SU-DHL-6 (cell line): ENCODE measurements at regions not wholly inside any gene's neighbourhood (a gene's known extent, or its start where the extent isn't known, plus 50 kb on each side); places are given as distances from the start of the nearest gene placed in this dataset.

Source experiments
- H2AFZ ChIP-seq: fragments of 200-600 bp; sonication (generic); 2 replicates; pipeline ENCODE4 v1.6.1; 2014; ENCODE audit warnings: low read depth, mild to moderate bottlenecking, moderate library complexity, mixed read lengths, antibody characterized with exemption, low read length; ENCODE audit not compliant: severe bottlenecking
- H3F3A ChIP-seq: fragments of 200-600 bp; shearing (Covaris generic); 2 replicates; pipeline ENCODE4 v1.6.0; 2016; ENCODE audit warnings: antibody characterized with exemption, mild to moderate bottlenecking; ENCODE audit not compliant: insufficient read depth
- H3K27ac ChIP-seq: fragments of 200-600 bp; sonication (generic); 2 replicates; pipeline ENCODE4 v1.5.1; 2016; ENCODE audit warnings: low read depth, mild to moderate bottlenecking, low read length, moderate library complexity, mixed read lengths
- H3K27me3 ChIP-seq: fragments of 200-600 bp; sonication (generic), shearing (Covaris generic); 2 replicates; pipeline ENCODE4 v1.6.0; 2014; ENCODE audit warnings: mild to moderate bottlenecking, low read length
- H3K36me3 ChIP-seq: fragments of 200-600 bp; sonication (generic); 2 replicates; pipeline ENCODE4 v1.6.1; 2014; ENCODE audit warnings: mild to moderate bottlenecking, low read length, mixed read lengths
- H3K4me2 ChIP-seq: fragments of 300-600, 200-600 bp; shearing (Covaris generic), sonication (generic); 2 replicates; pipeline ENCODE4 v1.6.0; 2014; ENCODE audit warnings: low read length, low read depth, mild to moderate bottlenecking; ENCODE audit not compliant: poor library complexity, severe bottlenecking
- H3K4me3 ChIP-seq: fragments of 200-600 bp; sonication (generic); 2 replicates; pipeline ENCODE4 v1.5.1; 2014; ENCODE audit warnings: antibody characterized with exemption, low read length, mild to moderate bottlenecking, mixed read lengths; ENCODE audit not compliant: insufficient read depth, poor library complexity, severe bottlenecking
- H3K79me2 ChIP-seq: fragments of 200-600 bp; sonication (generic); 2 replicates; pipeline ENCODE4 v1.6.1; 2014; ENCODE audit warnings: mild to moderate bottlenecking, low read length, moderate library complexity; ENCODE audit not compliant: insufficient read depth
- H3K9ac ChIP-seq: fragments of 200-600 bp; sonication (generic); 2 replicates; pipeline ENCODE4 v1.7.0; 2014; ENCODE audit warnings: mild to moderate bottlenecking, low read length
- H3K9me2 ChIP-seq: fragments of 200-600 bp; sonication (generic); replicated peaks from 2 replicates; pipeline ENCODE4 v1.6.1; 2014; ENCODE audit warnings: low read length; ENCODE audit not compliant: insufficient read depth
- H3K9me3 ChIP-seq: fragments of 200-600 bp; sonication (generic); 2 replicates; pipeline ENCODE4 v1.6.1; 2014; ENCODE audit warnings: low read length, mixed read lengths; ENCODE audit not compliant: insufficient read depth
- H4K20me1 ChIP-seq: fragments of 200-600 bp; sonication (generic); 2 replicates; pipeline ENCODE4 v1.6.1; 2014; ENCODE audit warnings: low read depth, mild to moderate bottlenecking, antibody characterized with exemption, low read length, moderate library complexity, mixed read lengths
- EZH2phosphoT487 ChIP-seq: fragments of 200-600 bp; sonication (generic), shearing (Covaris generic); conservative IDR thresholded peaks from 2 replicates; pipeline ENCODE4 v1.6.1; 2018; ENCODE audit warnings: mild to moderate bottlenecking, antibody characterized with exemption, low read length, moderate library complexity, mixed read lengths
- TF ChIP-seq, protein P1 (sequence below): fragments of 200-600 bp; sonication (generic); IDR thresholded peaks from one replicate; pipeline ENCODE4 v1.5.1; 2017; ENCODE audit warnings: antibody characterized with exemption, mild to moderate bottlenecking, low read length, moderate library complexity; ENCODE audit not compliant: insufficient read depth, poor library complexity, severe bottlenecking

DNA sequence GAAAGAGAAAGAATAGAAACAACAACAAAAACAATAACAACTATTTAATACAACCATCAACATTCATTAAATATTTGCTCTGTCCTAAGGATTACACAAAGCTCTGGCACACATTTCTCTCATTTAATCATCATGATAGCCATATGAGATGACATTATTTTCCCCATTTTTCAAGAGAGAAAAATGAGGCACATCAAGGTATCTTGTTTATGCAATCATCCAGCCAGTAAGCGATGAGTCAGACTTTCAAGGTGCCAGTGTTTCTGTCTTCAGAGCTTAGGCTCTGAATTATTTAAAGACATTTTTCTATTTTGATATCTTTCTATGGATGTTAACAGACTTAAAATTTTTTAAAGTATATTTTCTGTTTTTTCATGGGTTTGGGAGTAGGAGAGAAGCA, 541.8 kb upstream of the SMIM31 start:
- Histone ChIP-seq H3K27ac (no peak overlapping the region), H2AFZ (no peak overlapping the region), H3K9me3 (no peaks in the 10 kb centered on the region), H3K4me2 (no peak overlapping the region), H3K9ac (no peak overlapping the region), H4K20me1 (no peaks in the 10 kb centered on the region), H3K79me2 (no peaks in the 10 kb centered on the region), H3K4me3 (no peak overlapping the region), H3F3A (no peaks in the 10 kb centered on the region), H3K36me3 (no peaks in the 10 kb centered on the region), H3K9me2 (no peaks in the 10 kb centered on the region), H3K27me3 (no peaks in the 10 kb centered on the region)
- TF ChIP-seq, protein P1, sequence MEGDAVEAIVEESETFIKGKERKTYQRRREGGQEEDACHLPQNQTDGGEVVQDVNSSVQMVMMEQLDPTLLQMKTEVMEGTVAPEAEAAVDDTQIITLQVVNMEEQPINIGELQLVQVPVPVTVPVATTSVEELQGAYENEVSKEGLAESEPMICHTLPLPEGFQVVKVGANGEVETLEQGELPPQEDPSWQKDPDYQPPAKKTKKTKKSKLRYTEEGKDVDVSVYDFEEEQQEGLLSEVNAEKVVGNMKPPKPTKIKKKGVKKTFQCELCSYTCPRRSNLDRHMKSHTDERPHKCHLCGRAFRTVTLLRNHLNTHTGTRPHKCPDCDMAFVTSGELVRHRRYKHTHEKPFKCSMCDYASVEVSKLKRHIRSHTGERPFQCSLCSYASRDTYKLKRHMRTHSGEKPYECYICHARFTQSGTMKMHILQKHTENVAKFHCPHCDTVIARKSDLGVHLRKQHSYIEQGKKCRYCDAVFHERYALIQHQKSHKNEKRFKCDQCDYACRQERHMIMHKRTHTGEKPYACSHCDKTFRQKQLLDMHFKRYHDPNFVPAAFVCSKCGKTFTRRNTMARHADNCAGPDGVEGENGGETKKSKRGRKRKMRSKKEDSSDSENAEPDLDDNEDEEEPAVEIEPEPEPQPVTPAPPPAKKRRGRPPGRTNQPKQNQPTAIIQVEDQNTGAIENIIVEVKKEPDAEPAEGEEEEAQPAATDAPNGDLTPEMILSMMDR: no peak
- TF ChIP-seq EZH2phosphoT487: no peak

DNA sequence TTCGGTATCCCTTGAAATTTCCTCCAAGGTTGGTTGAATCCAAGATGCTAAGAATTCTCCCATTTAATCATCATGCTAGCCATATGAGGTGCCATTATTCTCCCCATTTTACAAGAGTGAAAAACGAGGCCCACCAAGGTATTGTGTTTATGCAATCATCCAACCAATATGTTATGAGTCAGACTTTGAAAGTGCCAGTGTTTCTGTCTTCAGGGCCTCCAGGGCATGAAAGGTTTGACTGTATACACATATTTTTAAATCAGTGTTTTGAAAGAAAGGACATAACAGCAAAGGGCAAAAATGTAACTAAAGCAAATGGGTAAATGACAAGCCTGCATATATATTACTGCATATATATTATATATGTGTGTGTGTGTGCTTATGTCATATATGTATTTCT, 541.2 kb upstream of the SMIM31 start:
- H3K9ac ChIP-seq: no peak overlapping the region
- H3F3A ChIP-seq: no peaks in the 10 kb centered on the region
- H2AFZ ChIP-seq: no peak overlapping the region
- no peaks in the 10 kb centered on the region for H3K27me3 ChIP-seq
- no peaks in the 10 kb centered on the region for H3K9me2 ChIP-seq
- H3K4me2 ChIP-seq: no peak overlapping the region
- TF ChIP-seq, protein P1: no peak
- no peak for TF ChIP-seq EZH2phosphoT487
- no peak overlapping the region for H3K4me3 ChIP-seq
- no peaks in the 10 kb centered on the region for H4K20me1 ChIP-seq
- H3K79me2 ChIP-seq: no peaks in the 10 kb centered on the region
- H3K36me3 ChIP-seq: no peaks in the 10 kb centered on the region
- H3K27ac ChIP-seq: no peak overlapping the region
- H3K9me3 ChIP-seq: no peaks in the 10 kb centered on the region

DNA sequence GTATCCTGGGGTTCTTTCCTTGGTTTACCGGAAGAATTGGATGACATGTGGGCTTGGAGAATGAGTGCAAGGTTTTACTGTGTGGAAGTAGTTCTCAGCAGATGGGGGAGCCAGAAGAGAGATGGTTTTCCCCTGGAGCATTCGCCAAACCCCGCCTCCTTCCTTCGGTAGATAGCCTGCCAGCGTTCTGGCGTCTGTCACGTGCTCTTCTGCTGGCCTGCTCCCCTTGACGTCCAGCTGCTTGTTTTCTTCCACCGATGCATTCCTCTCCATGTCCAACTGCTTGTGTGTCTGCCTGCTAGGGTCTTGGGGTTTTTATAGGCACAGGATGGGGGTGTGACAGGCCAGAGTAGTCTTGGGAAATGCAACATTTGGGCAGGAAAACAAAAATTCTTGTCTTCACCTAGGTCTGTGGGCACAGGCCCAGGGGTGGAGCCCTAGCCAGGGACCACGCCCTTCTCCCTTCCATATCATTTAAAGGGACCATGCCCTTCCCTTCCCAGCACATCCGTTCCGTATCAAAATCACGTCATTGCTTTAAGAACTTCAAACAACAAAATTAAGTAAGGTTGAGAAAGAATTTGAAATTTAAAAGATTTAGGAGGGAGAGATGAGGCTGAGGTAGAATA, 538.7 kb upstream of the SMIM31 start:
- Histone ChIP-seq H3K9me2 (no peaks in the 10 kb centered on the region), H3K9me3 (no peaks in the 10 kb centered on the region), H4K20me1 (no peaks in the 10 kb centered on the region), H3F3A (no peaks in the 10 kb centered on the region), H3K27ac (no peak overlapping the region), H3K4me2 (no peak overlapping the region), H3K36me3 (no peaks in the 10 kb centered on the region), H3K4me3 (no peak overlapping the region), H2AFZ (no peak overlapping the region), H3K9ac (no peak overlapping the region), H3K27me3 (no peaks in the 10 kb centered on the region), H3K79me2 (no peaks in the 10 kb centered on the region)
- TF ChIP-seq, protein P1: no peak
- no peak for TF ChIP-seq EZH2phosphoT487
